ENCODE measurements at regions not wholly inside any gene's neighbourhood (a gene's known extent, or its start where the extent isn't known, plus 50 kb on each side); places are given as distances from the start of the nearest gene placed in this dataset.

GRCh38 chr13:26480246-26480855, 77.1 kb upstream of the WASF3 start:
- DNase-seq = no peak

GRCh38 chr13:26482451-26483197, 74.9 kb upstream of the WASF3 start:
- no peak overlapping the region for H3K4me3 Mint-ChIP-seq
- intact Hi-C loops (cut with micrococcal nuclease) = no loop called here
- H3K9me3 Mint-ChIP-seq = no peaks in the 10 kb centered on the region
- ATAC-seq (peak; percentile 97), DNase-seq (peak; percentile 80)
- TF ChIP-seq CTCF (IDR thresholded peaks at IDR 0.05) = peak; percentile 91
- POLR2A ChIA-PET = interaction anchor here (0.7 to 1.1 kb wide), 2 partner anchors 297 to 902 kb away, joined by 3 read pairs; no protein-coding TSS in a partner anchor
- no peaks in the 10 kb centered on the region for H3K27me3 Mint-ChIP-seq
- H3K4me1 Mint-ChIP-seq (ENCODE audit: low read depth) = peaks cover 11% of the 10 kb centered on the region
- CTCF ChIA-PET = interaction anchor here (0.7 to 3.4 kb wide), 12 partner anchors 8 to 390 kb away, joined by 3 to 25 read pairs (median 4); no protein-coding TSS in a partner anchor
- no peaks in the 10 kb centered on the region for H3K36me3 Mint-ChIP-seq (ENCODE audit: low read depth)
- H3K27ac Mint-ChIP-seq = no peak overlapping the region

More at GRCh38 chr13:26480246-26480855, 77.1 kb upstream of the WASF3 start:
- ChIA-PET POLR2A (no interaction called here), CTCF (interaction anchor here (1.9 to 2.3 kb wide), 2 partner anchors 16 to 295 kb away, joined by 5 to 9 read pairs; no protein-coding TSS in a partner anchor)
- H3K36me3 Mint-ChIP-seq (ENCODE audit: low read depth) = no peaks in the 10 kb centered on the region
- H3K4me3 Mint-ChIP-seq = no peak overlapping the region
- no peaks in the 10 kb centered on the region for H3K9me3 Mint-ChIP-seq
- intact Hi-C loops (cut with micrococcal nuclease) = no loop called here
- peaks cover 11% of the 10 kb centered on the region for H3K4me1 Mint-ChIP-seq (ENCODE audit: low read depth)
- H3K27ac Mint-ChIP-seq = no peak overlapping the region
- no peak for TF ChIP-seq CTCF (IDR thresholded peaks at IDR 0.05)
- no peaks in the 10 kb centered on the region for H3K27me3 Mint-ChIP-seq
- ATAC-seq = no peak

GRCh38 chr13:26483546-26483945, 73.9 kb upstream of the WASF3 start:
- no peak for TF ChIP-seq CTCF (IDR thresholded peaks at IDR 0.05)
- peaks cover 11% of the 10 kb centered on the region for H3K4me1 Mint-ChIP-seq (ENCODE audit: low read depth)
- H3K9me3 Mint-ChIP-seq = no peaks in the 10 kb centered on the region
- DNase-seq (no peak), ATAC-seq (no peak)
- POLR2A ChIA-PET = no interaction called here
- H3K27me3 Mint-ChIP-seq = no peaks in the 10 kb centered on the region
- CTCF ChIA-PET = interaction anchor here (0.9 to 3.4 kb wide), 9 partner anchors 7 to 389 kb away, joined by 3 to 25 read pairs (median 5); no protein-coding TSS in a partner anchor
- no peak overlapping the region for H3K4me3 Mint-ChIP-seq
- no peaks in the 10 kb centered on the region for H3K36me3 Mint-ChIP-seq (ENCODE audit: low read depth)
- intact Hi-C loops (cut with micrococcal nuclease) = no loop called here
- H3K27ac Mint-ChIP-seq = no peak overlapping the region

- no peaks in the 10 kb centered on the region for H3K36me3 Mint-ChIP-seq (ENCODE audit: low read depth)
- H3K4me3 Mint-ChIP-seq = no peak overlapping the region
- no peaks in the 10 kb centered on the region for H3K9me3 Mint-ChIP-seq
- ChIA-PET CTCF (interaction anchor here (1.6 to 3.4 kb wide), 5 partner anchors 13 to 389 kb away, joined by 4 to 25 read pairs (median 11); no protein-coding TSS in a partner anchor), POLR2A (no interaction called here)
- H3K27ac Mint-ChIP-seq = no peak overlapping the region
- ATAC-seq (no peak), DNase-seq (no peak)
- TF ChIP-seq CTCF (IDR thresholded peaks at IDR 0.05) = no peak
- H3K27me3 Mint-ChIP-seq = no peaks in the 10 kb centered on the region
- H3K4me1 Mint-ChIP-seq (ENCODE audit: low read depth) = peaks cover 11% of the 10 kb centered on the region
- intact Hi-C loops (cut with micrococcal nuclease) = no loop called here
Measured at GRCh38 chr13:26484196-26484595, 73.3 kb upstream of the WASF3 start.

GRCh38 chr13:26485288-26485687, 72.2 kb upstream of the WASF3 start:
- ChIA-PET CTCF (interaction anchor here (1.6 kb wide), 1 partner anchor 213 kb away, joined by 5 read pairs; no protein-coding TSS in a partner anchor), POLR2A (no interaction called here)
- no peak for TF ChIP-seq CTCF (IDR thresholded peaks at IDR 0.05)
- no peak for DNase-seq
- no peaks in the 10 kb centered on the region for H3K9me3 Mint-ChIP-seq
- H3K27me3 Mint-ChIP-seq = no peaks in the 10 kb centered on the region
- H3K36me3 Mint-ChIP-seq (ENCODE audit: low read depth) = no peaks in the 10 kb centered on the region
- no peak overlapping the region for H3K27ac Mint-ChIP-seq
- ATAC-seq = no peak
- no peak overlapping the region for H3K4me3 Mint-ChIP-seq
- intact Hi-C loops (cut with micrococcal nuclease) = no loop called here
- H3K4me1 Mint-ChIP-seq (ENCODE audit: low read depth) = peaks cover 11% of the 10 kb centered on the region

Data from activated CD8-positive, alpha-beta T cell treated with anti-CD3 and anti-CD28 coated beads for 36 hours (primary cell).